ENCODE measurements at regions not wholly inside any gene's neighbourhood (a gene's known extent, or its start where the extent isn't known, plus 50 kb on each side); places are given as distances from the start of the nearest gene placed in this dataset.

DNA sequence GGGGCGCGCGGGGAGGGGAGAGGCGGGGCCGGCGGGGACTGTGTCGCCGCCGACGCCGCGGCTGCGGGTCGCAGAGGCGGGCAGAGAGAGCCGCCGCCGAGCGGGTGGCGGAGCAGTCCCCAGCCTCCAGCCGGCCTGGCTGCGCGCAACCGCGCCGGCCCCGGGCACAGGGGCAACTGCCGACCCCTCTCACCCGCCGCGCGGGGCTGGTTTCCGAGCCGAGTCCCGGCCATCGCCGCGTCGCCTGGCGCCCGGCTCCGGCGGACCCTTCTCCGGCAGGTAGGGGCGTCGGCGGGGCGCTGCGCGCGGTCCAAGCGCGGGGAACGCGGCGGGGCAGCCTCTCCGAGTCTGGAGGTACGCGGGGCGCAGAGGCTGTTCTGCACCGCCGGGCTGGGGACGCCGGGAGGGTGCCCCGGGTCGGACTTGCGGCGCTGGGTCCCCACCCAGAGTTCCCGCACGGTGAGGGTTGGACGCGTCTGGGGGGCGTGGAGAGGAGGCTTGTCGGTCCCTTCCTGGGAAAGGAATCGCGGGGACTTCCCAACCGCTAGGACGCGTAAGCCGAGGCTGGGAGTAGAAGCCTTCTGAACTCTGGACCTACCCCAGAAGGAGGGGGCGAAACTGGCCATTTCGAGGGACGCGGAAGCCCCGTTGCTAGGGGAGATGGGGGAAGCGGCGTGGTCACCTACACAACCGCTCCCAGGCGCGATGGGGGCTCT lies 133.6 kb upstream of the MYO16 start:
- Mint-ChIP-seq H3K9me3 (no peaks in the 10 kb centered on the region), H3K4me1 (peaks cover 8% of the 10 kb centered on the region), H3K27me3 (ENCODE audit: insufficient read depth) (peaks cover 71% of the 10 kb centered on the region), H3K27ac (no peak overlapping the region), H3K36me3 (ENCODE audit: low read depth) (no peaks in the 10 kb centered on the region), H3K4me3 (peak overlapping the region; percentile 73)
- peak; percentile 79 for DNase-seq
- peaks cover 59% of the 10 kb centered on the region for H3K27me3 ChIP-seq (ENCODE audit: control insufficient read depth, insufficient read depth, low read length, poor library complexity, severe bottlenecking)
- no peaks in the 10 kb centered on the region for H3K36me3 ChIP-seq (ENCODE audit: control insufficient read depth, insufficient read depth, low read length)
- H3K4me3 ChIP-seq (ENCODE audit: low read length), result peak overlapping the region; percentile 69
- H3K9ac ChIP-seq (ENCODE audit: extremely low read depth, low read length, poor library complexity, severe bottlenecking), result no peak overlapping the region
- H3K27ac ChIP-seq (ENCODE audit: low read depth, low read length), result peak overlapping the region; percentile 6
- WGBS, 2 experiments (ENCODE audit: insufficient coverage in 1 of 2, insufficient read length in 1 of 2), result 0% methylated on average over 90 of the region's 90 CpGs; no CpG with 5 or more reads in 1 of the 2 experiments
- H3K9me3 ChIP-seq (ENCODE audit: control insufficient read depth, low read length), result no peaks in the 10 kb centered on the region
- peak; percentile 31 for TF ChIP-seq CTCF (conservative IDR thresholded peaks at IDR 0.05)
- H3K4me1 ChIP-seq (ENCODE audit: control insufficient read depth, insufficient read depth, low read length), result no peaks in the 10 kb centered on the region

DNA sequence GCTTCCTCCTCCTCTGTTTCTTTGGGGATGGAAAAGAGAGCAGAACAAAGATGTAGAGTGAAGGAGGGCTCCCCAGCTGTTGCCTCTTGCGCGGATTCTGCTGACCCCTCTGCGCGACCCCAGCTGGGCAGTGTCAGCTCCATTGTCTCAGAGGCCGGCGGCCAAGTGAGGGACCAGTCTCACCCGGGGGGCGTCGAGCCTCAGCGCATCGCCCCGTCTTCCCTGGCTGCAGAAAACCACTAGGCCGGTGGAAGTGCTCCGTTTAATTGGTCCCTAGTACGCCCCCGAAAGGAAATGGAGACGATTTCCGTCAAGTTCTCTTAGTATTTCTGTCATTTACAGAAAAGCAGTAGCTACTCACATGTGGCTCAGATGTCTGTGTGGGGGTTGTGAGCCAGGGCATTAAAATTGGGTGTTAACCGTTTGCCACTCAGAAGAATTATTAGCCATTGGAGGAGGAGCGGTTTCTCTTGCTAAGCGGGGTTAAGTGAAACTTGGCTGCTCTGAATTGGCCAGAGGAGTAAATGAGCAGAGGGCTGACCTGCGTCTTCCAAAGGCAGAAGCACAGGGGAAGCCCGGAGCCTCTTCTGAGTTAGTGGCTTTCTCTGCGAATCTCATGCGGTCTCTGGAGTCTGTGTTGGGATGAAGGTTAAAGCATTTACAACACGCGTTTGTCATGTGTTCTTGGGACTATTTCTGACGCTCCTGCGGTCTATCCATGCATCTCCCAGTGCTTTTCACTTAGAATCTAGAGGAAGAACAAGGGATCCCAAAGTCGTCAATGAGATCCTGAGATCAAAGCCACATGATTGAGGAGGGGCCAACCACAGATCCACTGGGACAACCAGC lies 132.8 kb upstream of the MYO16 start:
- H3K36me3 Mint-ChIP-seq (ENCODE audit: low read depth), result no peaks in the 10 kb centered on the region
- no peaks in the 10 kb centered on the region for H3K4me1 ChIP-seq (ENCODE audit: control insufficient read depth, insufficient read depth, low read length)
- peak; percentile 78 for DNase-seq
- H3K4me1 Mint-ChIP-seq, result peaks cover 8% of the 10 kb centered on the region
- H3K4me3 ChIP-seq (ENCODE audit: low read length), result peak overlapping the region; percentile 69
- H3K4me3 Mint-ChIP-seq, result peak overlapping the region; percentile 73
- TF ChIP-seq CTCF (conservative IDR thresholded peaks at IDR 0.05), result no peak
- H3K27me3 ChIP-seq (ENCODE audit: control insufficient read depth, insufficient read depth, low read length, poor library complexity, severe bottlenecking), result peaks cover 57% of the 10 kb centered on the region
- peaks cover 68% of the 10 kb centered on the region for H3K27me3 Mint-ChIP-seq (ENCODE audit: insufficient read depth)
- peak overlapping the region; percentile 6 for H3K27ac ChIP-seq (ENCODE audit: low read depth, low read length)
- no peaks in the 10 kb centered on the region for H3K36me3 ChIP-seq (ENCODE audit: control insufficient read depth, insufficient read depth, low read length)
- H3K27ac Mint-ChIP-seq, result no peak overlapping the region
- no peaks in the 10 kb centered on the region for H3K9me3 ChIP-seq (ENCODE audit: control insufficient read depth, low read length)
- WGBS, 2 experiments (ENCODE audit: insufficient coverage in 1 of 2, insufficient read length in 1 of 2), result 8% methylated on average over 21 to 30 of the region's 30 CpGs
- H3K9ac ChIP-seq (ENCODE audit: extremely low read depth, low read length, poor library complexity, severe bottlenecking), result no peak overlapping the region
- H3K9me3 Mint-ChIP-seq, result no peaks in the 10 kb centered on the region

DNA sequence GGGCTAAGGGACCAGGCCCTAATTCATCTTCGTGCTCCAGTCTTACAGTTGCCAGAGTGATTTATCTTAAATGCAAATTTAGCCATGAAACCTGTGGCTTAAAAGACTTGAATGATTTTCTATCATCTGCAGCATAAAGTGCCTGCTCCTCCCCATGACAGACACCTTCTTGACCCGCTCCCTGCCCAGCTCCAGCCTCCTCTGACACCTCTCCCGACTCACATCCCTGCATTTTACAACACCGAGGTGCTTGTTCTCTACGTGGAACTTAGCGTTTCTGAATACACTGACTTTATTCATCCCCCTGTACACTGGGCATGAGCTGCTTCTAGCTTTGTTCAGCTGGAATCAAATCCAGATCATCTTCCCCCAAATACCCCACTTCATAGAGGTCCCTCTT lies 128.7 kb upstream of the MYO16 start:
- H3K27me3 ChIP-seq (ENCODE audit: control insufficient read depth, insufficient read depth, low read length, poor library complexity, severe bottlenecking), result peaks cover 36% of the 10 kb centered on the region
- no peak overlapping the region for H3K4me3 ChIP-seq (ENCODE audit: low read length)
- 79 to 88% methylated on average over 6 of the region's 6 CpGs for WGBS, 2 experiments (ENCODE audit: insufficient coverage in 1 of 2, insufficient read length in 1 of 2)
- no peaks in the 10 kb centered on the region for H3K9me3 ChIP-seq (ENCODE audit: control insufficient read depth, low read length)
- Mint-ChIP-seq H3K36me3 (ENCODE audit: low read depth) (no peaks in the 10 kb centered on the region), H3K27me3 (ENCODE audit: insufficient read depth) (peaks cover 42% of the 10 kb centered on the region), H3K9me3 (no peaks in the 10 kb centered on the region), H3K4me3 (no peak overlapping the region), H3K4me1 (peaks cover 5% of the 10 kb centered on the region), H3K27ac (no peak overlapping the region)
- H3K27ac ChIP-seq (ENCODE audit: low read depth, low read length), result no peak overlapping the region
- TF ChIP-seq CTCF (conservative IDR thresholded peaks at IDR 0.05), result no peak
- DNase-seq, result no peak
- H3K9ac ChIP-seq (ENCODE audit: extremely low read depth, low read length, poor library complexity, severe bottlenecking), result no peak overlapping the region
- no peaks in the 10 kb centered on the region for H3K4me1 ChIP-seq (ENCODE audit: control insufficient read depth, insufficient read depth, low read length)
- H3K36me3 ChIP-seq (ENCODE audit: control insufficient read depth, insufficient read depth, low read length), result no peaks in the 10 kb centered on the region

All from endodermal cell (in vitro differentiated cells).